ENCODE measurements at regions not wholly inside any gene's neighbourhood (a gene's known extent, or its start where the extent isn't known, plus 50 kb on each side); places are given as distances from the start of the nearest gene placed in this dataset.

- H3K9me3 Mint-ChIP-seq, result peaks cover 4% of the 10 kb centered on the region; the same call in 1 of the 2 replicates
- H3K4me3 Mint-ChIP-seq, result no peak overlapping the region
- ATAC-seq (no peak), DNase-seq (ENCODE audit: low spot score) (no peak)
- ChIA-PET CTCF (no interaction called here), POLR2A (no interaction called here)
- no peaks in the 10 kb centered on the region for H3K27me3 Mint-ChIP-seq (ENCODE audit: low read depth)
- TF ChIP-seq RELA (CRISPR knock-in tag; IDR thresholded peaks at IDR 0.05; ENCODE audit: borderline replicate concordance) (no peak), AFF4 (CRISPR knock-in tag; IDR thresholded peaks at IDR 0.05; ENCODE audit: borderline replicate concordance) (no peak), JUN (CRISPR knock-in tag; IDR thresholded peaks at IDR 0.05) (no peak), ZNF425 (CRISPR knock-in tag; conservative IDR thresholded peaks at IDR 0.05) (no peak), ZNF138 (CRISPR knock-in tag; conservative IDR thresholded peaks at IDR 0.05) (no peak), TEAD1 (CRISPR knock-in tag; IDR thresholded peaks at IDR 0.05) (no peak), PRRX2 (CRISPR knock-in tag; IDR thresholded peaks at IDR 0.05) (no peak), HMGA2 (CRISPR knock-in tag; IDR thresholded peaks at IDR 0.05) (no peak), ZNF281 (CRISPR knock-in tag; IDR thresholded peaks at IDR 0.05) (no peak), SMAD3 (CRISPR knock-in tag; IDR thresholded peaks at IDR 0.05; ENCODE audit: borderline replicate concordance) (no peak)
- TF ChIP-seq, protein P1, sequence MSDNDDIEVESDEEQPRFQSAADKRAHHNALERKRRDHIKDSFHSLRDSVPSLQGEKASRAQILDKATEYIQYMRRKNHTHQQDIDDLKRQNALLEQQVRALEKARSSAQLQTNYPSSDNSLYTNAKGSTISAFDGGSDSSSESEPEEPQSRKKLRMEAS (CRISPR knock-in tag; IDR thresholded peaks at IDR 0.05), result no peak
- TF ChIP-seq, protein P2, sequence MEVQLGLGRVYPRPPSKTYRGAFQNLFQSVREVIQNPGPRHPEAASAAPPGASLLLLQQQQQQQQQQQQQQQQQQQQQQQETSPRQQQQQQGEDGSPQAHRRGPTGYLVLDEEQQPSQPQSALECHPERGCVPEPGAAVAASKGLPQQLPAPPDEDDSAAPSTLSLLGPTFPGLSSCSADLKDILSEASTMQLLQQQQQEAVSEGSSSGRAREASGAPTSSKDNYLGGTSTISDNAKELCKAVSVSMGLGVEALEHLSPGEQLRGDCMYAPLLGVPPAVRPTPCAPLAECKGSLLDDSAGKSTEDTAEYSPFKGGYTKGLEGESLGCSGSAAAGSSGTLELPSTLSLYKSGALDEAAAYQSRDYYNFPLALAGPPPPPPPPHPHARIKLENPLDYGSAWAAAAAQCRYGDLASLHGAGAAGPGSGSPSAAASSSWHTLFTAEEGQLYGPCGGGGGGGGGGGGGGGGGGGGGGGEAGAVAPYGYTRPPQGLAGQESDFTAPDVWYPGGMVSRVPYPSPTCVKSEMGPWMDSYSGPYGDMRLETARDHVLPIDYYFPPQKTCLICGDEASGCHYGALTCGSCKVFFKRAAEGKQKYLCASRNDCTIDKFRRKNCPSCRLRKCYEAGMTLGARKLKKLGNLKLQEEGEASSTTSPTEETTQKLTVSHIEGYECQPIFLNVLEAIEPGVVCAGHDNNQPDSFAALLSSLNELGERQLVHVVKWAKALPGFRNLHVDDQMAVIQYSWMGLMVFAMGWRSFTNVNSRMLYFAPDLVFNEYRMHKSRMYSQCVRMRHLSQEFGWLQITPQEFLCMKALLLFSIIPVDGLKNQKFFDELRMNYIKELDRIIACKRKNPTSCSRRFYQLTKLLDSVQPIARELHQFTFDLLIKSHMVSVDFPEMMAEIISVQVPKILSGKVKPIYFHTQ (CRISPR knock-in tag; IDR thresholded peaks at IDR 0.05), result no peak
- no peaks in the 10 kb centered on the region for H3K36me3 Mint-ChIP-seq
- H3K27ac Mint-ChIP-seq, result no peak overlapping the region
- no peaks in the 10 kb centered on the region for H3K4me1 Mint-ChIP-seq
These were observed 50.3 kb upstream of the HHIP start for GRCh38 chr4:144595681-144596080.

Measured in WTC11 (cell line).